NCI-H69 (cell line): ENCODE measurements at regions not wholly inside any gene's neighbourhood (a gene's known extent, or its start where the extent isn't known, plus 50 kb on each side); places are given as distances from the start of the nearest gene placed in this dataset.
"Not testable (repeated sequence)": the region's sequence is repeated elsewhere in the genome, so short reads cannot be mapped to it uniquely, and the experiment has no call there.

ENCODE experiments used
- DNase-seq: peaks from one replicate; lab custom pipeline; 2025; lab: John Stamatoyannopoulos, UW

GRCh38 chr9:97176206-97176605 is 131.3 kb upstream of the CCDC180 start:
- DNase-seq, result peak; percentile 68

DNA sequence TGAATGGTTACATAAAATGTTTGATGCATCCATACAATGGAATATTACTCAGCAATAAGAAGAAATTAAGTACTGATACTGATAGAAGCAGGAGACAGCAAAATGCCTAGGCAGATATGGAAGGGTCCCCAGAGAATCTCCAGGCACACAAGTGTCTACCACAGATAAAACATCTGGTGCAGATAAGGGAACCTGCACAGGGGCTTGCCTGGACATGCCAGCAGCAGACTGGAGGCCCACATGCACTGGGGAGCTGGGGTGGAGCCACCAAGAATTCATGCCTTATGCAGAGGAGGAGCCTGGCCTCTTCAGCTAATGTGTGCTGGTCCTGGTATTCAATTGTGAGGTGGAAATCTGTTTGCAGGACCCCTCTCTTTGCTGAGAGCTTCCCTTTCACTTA is 129.2 kb upstream of the CTSV start:
- peak; percentile 63 for DNase-seq

DNA sequence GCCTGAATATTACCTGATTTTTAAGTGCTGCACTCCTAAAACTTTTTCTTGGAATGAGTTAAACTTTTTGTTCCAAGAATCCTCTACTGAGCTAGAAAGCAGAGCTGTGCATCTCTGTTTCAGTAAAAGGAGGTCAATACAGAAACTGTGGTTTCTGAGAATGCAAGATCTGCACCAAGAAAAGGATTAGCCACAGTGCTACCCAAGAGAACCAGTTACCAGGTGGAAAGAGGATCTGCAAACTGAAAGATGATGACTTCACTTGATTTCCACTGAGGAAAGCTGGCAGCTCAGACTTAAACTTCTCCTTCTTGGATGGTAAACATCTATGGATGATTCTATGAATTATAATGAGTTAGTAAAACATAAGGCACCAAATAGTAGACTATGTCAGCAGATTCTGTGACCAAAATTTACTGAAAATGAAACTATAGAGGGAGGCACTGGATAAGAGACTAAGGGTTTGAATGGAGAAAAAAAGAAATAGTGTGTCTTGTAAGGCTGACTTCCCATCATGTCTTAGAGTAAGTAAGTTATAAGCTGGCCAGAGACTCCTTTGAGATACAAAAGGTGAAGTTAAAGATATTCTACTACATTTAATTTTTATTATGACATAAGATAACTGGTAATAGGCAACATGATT is 127.7 kb upstream of the CTSV start:
- not testable (repeated sequence) for DNase-seq

- DNase-seq, result no peak
Observed at GRCh38 chr9:97160255-97160654, 121.3 kb upstream of the CTSV start.

DNA sequence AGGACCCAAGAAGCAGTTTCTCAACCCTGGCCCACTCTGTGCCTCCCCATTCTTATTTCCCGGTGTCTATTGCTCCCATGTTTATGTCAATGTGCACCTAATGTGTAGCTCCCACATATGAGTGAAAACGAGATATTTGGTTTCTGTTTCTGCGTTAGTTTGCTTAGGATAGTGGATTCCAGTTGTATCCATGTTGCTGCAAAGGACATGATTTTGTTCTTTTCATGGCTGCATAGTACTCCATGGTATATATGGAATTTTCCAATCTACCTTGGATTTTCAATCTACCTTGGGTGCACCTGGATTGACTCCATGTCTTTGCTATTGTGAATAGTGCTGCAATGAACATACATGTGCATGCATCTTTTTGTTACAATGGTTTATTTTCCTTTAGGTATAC is 119.8 kb upstream of the CTSV start:
- DNase-seq, result not testable (repeated sequence)

GRCh38 chr9:97155441-97155840 is 116.5 kb upstream of the CTSV start:
- DNase-seq, result not testable (repeated sequence)

GRCh38 chr9:97153967-97154366 is 115.0 kb upstream of the CTSV start:
- DNase-seq, result no peak

DNA sequence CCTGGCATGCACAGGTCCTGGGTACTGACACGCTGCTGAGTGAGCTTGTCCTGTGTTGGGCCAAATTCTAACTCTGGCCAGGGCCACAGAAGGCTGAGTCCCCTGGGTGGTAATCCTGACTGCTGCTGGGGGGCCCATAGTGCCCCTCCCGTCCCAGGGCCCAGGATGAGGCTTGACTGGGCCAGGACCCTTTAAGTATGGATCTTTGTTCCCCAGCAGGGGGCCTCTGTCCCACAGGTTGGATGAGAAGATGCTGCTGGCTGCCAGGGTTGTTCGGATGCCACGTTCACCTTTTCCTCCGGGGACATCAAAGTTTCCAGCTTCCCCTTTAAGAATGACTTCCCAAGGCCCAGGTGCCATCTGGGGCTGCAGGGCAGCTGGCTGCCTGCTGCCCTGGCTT is 114.2 kb upstream of the CTSV start:
- DNase-seq, result not testable (repeated sequence)

- not testable (repeated sequence) for DNase-seq
Observed at GRCh38 chr9:97150471-97150870, 111.5 kb upstream of the CTSV start.

DNA sequence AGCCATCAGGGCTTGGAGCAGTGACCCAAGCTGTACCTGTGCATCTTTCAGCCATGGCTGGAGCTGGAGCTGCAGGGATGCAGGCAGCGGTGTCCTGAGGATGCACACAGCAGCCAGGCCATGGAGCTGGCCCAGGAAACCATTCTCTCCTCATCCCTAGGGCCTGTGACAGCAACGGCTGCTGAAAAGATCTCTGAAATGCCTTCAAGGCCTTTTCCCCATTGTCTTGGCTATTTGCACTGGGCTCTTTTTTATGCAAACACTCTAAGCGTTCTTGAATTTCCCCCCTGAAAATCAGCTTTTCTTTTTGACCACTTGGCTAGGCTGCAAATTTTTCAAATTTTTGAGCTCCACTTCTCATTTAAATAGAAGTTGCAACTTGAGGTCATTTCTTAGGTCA is 109.5 kb upstream of the CTSV start:
- not testable (repeated sequence) for DNase-seq

GRCh38 chr9:97145680-97146079 is 106.7 kb upstream of the CTSV start:
- not testable (repeated sequence) for DNase-seq

- no peak for DNase-seq
Observed at GRCh38 chr9:97140566-97140965, 101.6 kb upstream of the CTSV start.

GRCh38 chr9:97136421-97136820 is 97.5 kb upstream of the CTSV start:
- DNase-seq, result no peak

DNA sequence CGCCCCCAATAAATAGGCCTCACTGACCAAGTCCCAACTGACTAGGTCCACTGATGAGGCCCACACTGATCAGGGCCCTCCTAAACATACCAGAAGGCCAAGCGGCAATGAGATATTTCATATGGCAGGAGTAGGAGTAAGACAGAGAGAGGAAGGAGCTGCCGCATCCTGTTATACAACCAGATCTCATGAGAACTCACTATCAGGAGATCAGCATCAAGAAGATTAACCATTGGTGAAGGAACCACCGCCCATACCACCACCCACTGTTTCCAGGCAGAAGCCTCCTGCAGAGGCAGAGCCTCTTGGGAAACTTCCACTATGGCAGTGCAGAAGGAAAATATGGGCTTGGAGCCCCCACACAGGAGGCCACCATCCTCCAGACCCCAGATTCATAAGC is 95.0 kb upstream of the CTSV start:
- not testable (repeated sequence) for DNase-seq

GRCh38 chr9:97132865-97133264 is 93.9 kb upstream of the CTSV start:
- no peak for DNase-seq

- not testable (repeated sequence) for DNase-seq
Observed at GRCh38 chr9:97130864-97131263, 91.9 kb upstream of the CTSV start.

DNA sequence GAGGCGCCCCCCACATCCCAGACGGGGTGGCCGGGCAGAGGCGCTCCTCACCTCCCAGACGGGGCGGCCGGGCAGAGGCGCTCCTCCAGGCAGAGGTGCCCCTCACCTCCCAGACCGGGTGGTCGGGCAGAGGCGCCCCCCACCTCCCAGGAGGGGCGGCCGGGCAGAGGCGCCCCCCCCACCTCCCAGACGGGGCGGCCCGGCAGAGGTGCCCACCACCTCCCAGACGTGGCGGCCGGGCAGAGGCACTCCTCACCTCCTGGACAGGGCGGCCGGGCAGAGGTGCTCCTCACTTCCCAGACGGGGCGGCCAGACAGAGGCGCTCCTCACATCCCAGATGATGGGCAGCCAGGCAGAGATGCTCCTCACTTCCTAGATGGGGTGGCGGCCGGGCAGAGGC is 91.4 kb upstream of the CTSV start:
- not testable (repeated sequence) for DNase-seq

DNA sequence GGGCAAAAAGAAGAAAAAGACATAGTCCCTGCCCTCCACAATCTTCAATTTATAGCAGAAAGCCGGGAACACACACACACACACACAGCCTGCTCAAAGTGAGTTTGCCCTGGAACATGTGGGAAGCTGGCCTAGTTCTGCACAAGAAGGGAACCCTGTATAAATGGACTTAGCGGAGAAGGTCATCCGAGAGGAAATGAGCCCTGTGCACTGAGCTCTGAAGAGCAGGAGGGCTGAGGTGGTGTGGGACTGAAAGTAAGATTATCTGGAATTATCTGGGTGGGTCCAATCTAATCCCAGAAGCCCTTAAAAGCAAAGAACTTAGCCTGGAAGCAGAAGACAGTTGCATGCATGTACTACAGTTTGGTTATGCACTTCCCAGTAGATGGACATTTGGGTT is 90.0 kb upstream of the CTSV start:
- DNase-seq, result no peak

GRCh38 chr9:97124256-97124655 is 85.3 kb upstream of the CTSV start:
- no peak for DNase-seq

GRCh38 chr9:97110696-97111095 is 71.8 kb upstream of the CTSV start:
- no peak for DNase-seq

- DNase-seq, result peak; percentile 82
Observed at GRCh38 chr9:97109194-97109811, 70.4 kb upstream of the CTSV start.

DNA sequence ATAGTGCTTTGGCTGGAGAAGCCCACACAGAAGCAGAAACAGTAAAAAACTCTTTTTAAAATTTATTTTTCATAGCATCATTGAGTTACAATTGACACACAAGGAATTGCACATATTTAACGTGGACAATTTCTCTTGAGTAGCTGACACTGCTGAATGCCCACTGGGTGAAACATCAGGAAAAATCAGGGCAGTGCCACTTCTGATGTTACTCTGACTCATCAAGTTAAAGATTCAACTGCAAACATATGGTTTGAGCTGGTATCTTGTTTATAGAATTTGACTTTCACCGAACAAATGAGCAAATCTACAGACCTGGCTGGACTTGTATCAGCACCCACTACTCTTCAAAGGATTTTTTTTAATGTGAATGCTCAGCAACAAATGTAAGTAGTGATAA is 66.3 kb upstream of the CTSV start:
- DNase-seq, result not testable (repeated sequence)

GRCh38 chr9:97103613-97104383 is 64.9 kb upstream of the CTSV start:
- peak; percentile 75 for DNase-seq
